NCI-H748 (cell line): ENCODE measurements at regions not wholly inside any gene's neighbourhood (a gene's known extent, or its start where the extent isn't known, plus 50 kb on each side); places are given as distances from the start of the nearest gene placed in this dataset.
A peak's percentile ranks its signal among the peaks of the same experiment; 100 is the strongest.
"Not testable (repeated sequence)": the region's sequence is repeated elsewhere in the genome, so short reads cannot be mapped to it uniquely, and the experiment has no call there.

Source experiments
- DNase-seq: peaks from one replicate; lab custom pipeline; 2025; ENCODE audit not compliant: unreplicated experiment; lab: John Stamatoyannopoulos, UW

DNA sequence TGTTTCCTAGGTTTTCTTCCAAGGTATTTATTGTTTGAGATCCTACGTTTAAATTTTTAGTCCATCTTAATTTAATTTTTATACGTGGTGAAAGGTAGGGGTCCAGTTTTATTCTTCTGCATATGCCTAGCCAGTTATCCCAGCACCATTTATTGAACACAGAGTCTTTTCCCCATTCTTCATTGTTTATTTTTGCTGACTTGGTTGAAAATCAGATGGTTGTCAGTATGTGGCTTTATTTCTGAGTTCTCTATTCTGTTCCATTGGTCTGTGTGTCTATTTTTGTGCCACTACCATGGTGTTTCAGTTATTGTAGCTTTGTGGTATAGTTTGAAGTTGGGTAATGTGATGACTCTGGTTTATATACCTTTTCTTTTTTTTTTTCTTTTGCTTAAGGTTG lies 753.0 kb upstream of the GOT2 start:
- no peak for DNase-seq

DNA sequence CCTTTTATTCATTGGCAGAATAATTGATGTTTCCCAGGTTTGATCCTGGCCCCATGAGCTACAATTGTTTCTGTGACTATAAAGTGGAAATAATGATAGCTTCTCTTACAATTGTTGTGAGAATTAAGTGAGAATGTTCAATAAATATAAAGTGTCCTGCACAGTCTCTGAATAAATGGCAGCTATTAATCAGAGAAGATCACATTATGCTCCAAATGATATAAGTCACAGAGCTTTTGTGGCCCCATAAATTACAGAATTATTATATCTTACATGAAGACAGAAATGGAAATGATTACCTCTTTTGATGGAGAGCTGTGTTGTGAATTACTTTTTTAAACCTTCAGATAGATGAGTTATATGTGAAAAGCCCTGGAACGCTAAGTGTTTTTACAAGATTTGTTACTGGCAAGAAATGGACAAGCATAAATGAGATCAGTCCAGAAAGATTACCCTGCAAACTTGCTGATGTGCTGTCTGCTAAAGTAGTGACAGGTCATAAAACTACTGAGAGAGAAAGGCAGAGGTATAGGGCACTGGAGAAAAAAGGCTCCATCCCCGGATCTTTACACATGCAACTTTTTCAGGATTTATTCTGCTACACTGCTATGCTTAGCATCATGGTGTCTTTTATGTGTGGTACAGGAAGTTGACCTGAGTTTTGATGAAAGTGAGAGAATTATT lies 750.9 kb upstream of the GOT2 start:
- no peak for DNase-seq

DNA sequence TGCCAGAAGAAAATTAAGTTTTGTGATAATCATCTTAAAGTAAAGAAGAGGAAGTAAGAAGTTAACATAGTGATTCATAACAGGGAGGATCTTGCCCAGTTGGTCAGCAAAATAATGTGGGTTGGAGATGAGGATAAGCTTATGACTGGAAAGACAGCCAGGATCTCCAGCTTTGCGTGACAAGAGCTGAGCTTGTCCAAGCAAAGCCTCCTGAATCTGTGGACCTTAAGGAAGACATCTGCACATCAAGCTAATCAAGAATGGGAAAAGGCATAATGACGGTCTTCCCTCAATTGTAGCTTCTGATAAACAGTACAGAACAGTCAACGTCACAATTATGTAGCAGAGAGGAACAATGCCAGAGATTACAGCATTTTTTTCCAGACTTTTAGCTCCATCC lies 744.7 kb upstream of the GOT2 start:
- DNase-seq: no peak

DNA sequence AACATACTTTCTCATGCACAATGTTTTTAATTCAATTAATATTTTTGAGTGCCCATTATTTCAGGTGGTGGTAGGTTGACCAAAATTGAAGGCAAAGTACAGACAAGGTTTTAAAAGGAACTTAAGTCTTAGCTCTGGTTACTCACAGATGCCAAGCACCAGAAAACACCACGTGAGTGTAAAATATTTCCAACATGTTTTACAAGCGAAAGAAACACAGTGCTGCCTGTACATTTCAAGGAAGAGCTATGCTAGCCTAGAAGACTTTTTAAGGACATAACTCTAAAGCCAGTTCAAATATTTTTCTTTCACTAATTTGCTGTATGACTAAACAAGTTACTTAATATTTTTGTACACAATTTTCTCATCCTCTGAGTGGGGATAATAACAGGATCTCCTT lies 736.4 kb upstream of the GOT2 start:
- no peak for DNase-seq

DNA sequence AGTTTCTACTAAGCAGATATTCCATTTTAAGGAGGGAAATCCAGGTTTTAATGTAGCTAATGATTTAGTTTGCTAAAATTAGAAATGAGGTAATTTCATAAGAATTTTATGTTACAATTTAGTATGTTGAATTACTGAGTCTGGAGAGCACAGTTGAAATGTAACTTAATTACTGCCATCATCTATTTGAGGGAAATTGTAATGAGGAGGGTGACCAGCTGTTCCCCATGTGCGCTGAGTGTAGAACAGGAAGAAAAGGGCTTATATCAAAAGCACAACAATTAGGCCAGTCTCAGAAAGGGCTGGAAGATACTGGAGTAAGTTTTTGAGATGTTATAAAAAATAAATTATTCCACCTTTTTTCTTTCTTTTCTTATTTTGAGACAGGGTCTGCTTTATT lies 735.1 kb upstream of the GOT2 start:
- no peak for DNase-seq

DNA sequence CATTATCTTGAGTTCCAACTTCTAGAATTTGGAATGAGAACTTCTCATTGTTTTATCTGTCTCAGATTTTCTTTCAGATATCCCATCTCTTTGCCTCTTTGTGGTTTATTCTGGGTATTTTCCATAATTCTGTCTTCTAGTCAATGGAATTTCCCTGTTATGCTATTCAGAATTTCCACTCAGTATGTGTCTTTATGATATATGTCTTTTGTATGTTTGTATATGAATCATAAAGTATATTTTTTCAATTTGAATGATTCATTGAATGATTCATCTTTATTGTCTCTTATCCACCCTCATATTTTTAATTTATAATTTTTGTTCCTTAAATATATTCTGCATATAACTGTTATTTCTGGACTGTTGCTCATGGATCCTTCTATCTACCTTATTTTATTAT lies 729.7 kb upstream of the GOT2 start:
- no peak for DNase-seq

DNA sequence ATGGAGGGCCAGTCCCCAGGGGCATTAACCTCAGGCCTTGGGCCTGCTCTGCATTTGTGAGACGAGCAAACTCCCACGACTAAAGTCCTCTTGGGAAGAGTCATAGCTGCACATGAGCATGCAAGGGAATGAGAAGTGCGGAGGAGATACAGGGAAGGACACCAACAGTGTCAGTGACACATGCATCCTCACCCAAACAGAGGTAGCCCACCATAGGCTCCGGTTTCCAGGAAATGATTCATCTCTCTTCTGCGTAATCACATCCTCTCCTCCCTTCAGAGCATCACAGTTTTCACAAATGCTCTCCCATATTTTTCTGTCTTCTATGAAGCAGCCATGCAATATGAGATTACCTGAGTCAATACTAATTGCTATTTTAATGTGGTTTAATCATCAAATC lies 725.7 kb upstream of the GOT2 start:
- no peak for DNase-seq

DNA sequence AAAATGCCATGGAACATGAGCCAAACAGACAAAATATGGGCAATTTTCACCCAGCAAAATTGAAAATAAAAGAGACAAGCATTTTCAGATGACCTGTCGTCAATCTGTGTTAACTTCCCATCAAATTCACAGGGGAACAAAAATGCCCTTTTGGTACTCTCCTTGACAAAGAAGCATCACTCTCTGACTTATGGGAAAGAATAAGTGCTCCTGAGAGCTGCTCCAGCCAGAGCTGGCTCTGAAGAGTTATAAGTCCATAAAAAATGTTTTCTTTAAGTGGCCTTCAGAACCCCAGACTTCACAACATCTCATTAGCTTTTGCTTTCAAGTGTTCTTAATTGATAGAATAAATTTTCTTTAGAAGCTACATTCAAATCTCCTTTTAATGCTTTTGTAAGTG lies 721.4 kb upstream of the GOT2 start:
- no peak for DNase-seq

DNA sequence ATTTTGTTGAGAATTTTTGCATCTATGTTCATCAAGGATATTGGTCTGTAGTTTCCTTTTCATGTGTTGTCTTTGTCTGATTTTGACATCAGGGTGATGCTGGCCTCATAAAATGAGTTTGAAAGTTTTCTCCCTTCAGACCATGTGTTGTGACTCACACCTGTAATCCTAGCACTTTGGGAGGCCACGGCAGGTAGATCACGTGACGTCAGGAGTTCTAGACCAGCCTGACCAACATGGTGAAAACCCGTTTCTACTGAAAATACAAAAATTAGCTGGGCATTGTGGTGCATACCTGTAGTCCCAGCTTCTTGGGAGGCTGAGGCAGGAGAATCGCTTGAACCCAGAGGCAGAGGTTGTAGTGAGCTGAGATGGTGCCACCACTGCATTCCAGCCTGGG lies 716.4 kb upstream of the GOT2 start:
- DNase-seq: not testable (repeated sequence)

DNA sequence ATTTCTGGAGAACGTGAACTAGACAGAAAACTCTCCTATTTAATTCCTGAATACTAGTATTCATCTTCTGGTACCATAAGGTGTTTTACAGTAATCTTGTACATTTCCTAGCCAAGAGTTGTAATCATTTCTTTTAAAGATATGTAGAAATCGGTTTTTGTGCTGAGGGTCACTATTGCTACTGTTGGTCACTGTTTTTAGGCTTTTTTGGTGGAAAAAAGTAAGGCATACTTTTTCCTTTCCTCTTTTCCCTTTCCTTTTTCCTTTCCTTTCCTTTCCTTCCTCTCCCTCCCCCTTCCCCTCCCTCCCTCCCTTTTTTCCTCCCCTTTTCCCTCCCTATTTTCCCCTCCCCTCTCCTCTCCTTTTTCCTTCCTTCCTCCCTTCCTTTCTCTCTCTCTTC lies 706.4 kb upstream of the GOT2 start:
- no peak for DNase-seq

DNA sequence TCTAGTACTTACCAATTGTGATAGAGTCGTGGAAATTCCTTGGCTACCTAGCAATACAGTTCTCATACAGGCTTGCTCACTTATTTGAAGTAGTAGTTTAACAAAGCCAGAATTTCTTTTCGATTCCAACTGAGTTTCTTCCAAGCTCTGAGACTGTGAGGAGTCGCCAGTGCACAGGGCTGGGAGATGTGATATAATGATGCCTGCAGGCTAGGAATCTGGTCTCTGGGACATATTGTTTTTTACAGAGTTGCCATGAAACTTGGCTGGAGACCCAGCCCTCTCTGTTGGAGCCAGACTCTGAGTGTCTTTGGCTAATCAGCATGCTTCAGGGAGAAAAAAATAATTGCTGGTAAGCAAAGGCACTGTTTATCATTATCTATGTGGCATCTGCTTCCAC lies 698.8 kb upstream of the GOT2 start:
- no peak for DNase-seq

DNA sequence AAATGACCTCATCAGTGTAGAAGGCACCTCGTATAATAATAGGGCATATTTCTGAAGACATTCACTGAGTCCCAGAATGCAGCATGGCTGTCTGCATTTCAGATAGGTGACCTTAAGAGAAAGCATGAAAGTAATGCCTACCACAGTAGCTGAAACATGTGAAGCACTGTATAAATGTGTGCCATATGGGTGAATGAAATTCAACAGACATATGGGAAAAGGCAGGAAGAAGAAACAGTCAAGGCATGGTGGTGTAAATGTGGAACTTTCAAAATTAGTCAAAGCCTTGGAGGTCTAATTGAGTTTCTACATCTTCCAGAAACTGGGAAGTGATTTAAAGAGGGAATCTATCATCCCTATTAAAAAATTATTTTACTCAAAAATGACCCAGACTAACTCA lies 698.2 kb upstream of the GOT2 start:
- DNase-seq: no peak

DNA sequence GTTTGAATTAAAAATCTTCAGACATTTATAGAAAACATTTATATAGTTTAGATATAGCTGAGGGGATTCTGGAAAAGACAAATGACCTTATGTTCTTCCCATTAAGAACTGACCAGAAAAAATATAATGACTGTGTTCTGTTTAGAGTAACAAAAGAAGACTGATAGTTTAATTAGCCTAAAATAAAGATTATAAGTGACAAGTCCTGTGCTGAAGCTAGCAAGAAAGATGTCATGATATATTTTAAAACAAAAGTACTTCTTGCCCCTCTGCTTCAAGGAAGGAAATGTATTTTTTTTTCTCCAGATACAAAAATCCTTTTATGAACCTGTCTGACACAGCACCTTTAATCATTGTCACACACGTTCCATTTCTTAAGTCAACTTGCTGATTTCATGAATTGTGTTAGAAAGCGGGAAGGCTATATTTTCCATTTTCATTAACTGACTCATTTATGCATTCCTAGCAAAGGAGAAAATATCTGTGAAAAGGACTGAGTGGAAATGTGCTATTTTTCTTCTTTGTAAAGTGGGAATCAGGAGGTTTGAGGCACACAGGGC lies 690.7 kb upstream of the GOT2 start:
- no peak for DNase-seq

DNA sequence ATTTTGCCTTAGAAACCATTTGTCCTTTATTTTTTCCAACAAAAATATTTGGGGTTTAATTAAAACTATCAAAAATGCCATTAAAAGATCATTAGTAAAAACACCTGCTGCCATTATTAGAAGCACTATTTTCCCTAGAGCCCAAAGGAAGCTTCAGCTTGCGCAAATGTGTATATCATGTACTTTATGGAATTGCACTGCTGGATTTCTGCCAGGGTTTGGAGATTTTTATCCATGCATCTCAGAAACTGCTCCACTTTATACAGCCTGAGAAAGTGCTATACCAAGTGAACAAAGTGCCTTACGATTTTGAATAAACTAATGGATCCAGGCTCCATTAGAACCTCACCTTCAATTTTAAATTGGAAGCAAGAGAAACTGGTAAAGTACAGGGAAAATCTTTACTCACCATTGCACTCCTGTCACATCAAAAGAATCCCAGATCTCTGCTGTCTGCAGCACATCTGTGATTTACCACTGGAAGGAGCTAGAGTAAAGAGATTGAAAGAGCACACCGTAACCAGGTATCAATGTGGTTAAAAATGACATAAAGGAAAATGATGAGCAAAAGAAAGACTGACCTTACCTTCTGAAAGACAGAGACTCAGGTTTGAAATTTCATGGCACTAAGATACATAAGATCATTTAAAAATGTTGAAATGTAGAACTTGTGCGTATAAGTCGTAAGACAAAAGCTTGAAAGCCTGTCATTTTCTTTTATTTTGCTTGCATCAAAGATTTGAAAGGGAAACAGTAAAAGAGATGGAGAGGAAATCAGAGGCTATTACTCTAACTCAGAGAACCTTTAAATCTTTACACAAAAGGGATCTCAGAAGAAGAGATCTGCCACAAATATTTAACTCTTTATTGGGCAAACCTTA lies 678.1 kb upstream of the GOT2 start:
- DNase-seq: peak; percentile 17

DNA sequence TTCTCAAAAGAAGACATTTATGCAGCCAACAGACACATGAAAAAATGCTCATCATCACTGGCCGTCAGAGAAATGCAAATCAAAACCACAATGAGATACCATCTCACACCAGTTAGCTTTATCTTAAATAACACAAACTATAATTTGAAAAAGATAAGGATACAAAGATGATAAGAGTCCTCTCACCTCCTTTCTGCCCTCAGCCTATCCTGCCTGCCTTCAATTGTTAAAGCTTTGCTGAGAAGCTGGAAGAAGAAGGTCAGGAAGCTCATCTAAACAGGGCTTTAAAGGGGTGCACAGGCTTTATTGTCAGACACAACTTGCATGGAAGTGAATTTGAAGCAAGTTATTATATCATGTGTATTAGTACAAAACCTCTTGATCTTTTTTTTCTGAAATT lies 676.3 kb upstream of the GOT2 start:
- DNase-seq: no peak

DNA sequence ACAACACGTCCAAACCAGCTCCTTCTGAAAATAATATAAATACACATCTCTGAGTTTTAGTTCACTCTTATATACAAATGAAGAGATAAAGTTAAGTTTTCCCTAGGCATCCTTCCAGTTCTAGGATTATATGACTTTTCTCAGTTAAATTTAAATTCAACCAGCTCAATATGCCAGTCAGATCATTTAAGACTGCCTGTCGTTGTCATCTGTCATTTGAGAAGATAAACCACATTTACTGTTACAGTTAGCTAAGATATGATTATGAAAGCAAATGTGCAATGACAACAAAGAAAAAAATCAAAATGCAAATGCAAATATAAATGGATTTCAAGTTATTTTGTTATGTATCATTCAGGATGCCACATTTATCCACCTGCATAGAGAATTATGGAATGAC lies 671.7 kb upstream of the GOT2 start:
- DNase-seq: no peak

DNA sequence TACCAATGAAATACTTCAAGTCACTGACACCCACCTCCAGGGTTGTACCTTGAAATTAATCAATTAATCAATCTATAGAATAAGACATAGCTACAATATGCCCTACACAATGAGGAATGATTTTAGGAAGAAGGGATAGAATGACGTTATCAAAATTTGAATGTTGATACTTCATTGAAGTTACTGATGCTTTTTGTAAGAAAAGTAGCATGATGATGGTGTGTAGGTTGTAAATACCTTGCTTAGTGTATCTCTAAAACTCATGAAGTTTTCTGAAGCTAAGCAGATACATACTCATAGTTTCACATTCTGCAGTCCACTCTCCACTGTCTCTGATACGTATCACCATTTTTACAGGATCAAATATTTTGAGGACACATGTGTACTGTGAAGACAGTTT lies 670.4 kb upstream of the GOT2 start:
- DNase-seq: no peak

DNA sequence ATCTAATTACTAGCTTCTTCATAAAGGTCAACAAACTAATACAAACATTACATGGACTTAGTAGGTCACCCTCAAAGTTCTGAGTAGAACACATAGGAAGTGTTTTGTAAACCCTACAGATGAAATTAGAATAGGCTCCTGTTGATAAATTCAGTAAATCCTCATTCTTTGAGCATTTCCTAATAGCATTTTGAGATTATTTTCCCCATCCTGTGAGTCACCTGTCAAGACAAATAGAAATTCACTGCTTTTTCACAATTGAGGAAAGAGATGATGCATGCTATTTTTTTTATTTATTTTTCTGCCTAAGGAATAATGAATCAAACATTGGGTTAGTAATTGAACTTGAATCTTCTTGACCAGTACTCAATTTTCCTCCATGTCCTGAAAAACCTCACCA lies 666.7 kb upstream of the GOT2 start:
- no peak for DNase-seq

DNA sequence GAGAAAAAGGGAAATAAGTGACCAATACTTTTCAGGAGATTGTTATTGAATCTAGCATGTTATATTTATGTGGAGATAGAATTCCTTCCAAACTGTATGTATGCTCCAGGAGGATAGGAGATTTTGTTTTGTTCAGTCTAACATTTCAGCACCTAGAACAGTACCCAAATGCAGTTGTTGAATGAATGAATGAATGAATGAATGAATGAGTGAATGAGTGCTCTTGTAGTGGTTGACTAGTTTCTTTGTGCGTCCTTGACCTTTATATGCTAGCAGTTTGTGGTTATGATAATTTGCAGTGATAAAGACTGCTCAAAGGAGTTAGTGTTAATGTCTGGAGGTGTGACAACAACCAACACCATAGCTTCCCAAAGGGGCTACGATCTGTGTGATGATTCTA lies 663.5 kb upstream of the GOT2 start:
- no peak for DNase-seq

DNA sequence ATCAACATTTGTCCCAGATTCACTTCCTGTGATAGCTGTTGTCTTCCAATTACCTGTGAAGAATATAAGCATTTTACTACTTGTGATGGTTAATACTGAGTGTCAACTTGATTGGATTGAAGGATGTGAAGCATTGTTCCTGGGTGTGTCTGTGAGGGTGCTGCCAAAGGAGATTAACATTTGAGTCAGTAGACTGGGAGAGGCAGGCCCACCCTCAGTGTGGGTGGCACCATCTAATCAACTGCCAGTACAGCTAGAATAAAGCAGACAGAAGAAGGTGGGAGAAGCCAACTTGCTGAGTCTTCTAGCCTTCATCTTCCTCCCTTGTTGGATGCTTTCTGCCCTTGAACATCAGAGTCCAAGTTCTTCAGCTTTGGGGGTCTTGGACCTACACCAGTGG lies 660.4 kb upstream of the GOT2 start:
- no peak for DNase-seq

DNA sequence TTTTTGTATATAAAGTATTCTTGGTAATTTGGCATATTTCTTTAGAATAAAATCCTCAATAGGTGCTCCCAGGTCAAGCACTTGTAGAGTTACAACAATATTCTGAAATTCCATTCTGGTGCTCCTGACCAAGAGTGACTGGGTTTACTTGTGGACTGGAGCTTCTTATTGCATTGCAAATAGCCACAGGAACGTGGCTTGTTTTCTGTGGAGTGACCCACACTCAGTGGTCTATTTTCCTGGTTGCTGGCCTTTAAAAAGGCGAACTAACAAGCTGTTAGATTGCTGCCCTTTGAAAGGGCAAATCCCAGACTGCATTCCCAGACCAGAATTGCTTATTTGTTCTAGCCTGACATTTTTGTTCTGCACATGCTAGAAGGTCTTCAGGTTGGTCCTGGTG lies 658.8 kb upstream of the GOT2 start:
- DNase-seq: no peak

DNA sequence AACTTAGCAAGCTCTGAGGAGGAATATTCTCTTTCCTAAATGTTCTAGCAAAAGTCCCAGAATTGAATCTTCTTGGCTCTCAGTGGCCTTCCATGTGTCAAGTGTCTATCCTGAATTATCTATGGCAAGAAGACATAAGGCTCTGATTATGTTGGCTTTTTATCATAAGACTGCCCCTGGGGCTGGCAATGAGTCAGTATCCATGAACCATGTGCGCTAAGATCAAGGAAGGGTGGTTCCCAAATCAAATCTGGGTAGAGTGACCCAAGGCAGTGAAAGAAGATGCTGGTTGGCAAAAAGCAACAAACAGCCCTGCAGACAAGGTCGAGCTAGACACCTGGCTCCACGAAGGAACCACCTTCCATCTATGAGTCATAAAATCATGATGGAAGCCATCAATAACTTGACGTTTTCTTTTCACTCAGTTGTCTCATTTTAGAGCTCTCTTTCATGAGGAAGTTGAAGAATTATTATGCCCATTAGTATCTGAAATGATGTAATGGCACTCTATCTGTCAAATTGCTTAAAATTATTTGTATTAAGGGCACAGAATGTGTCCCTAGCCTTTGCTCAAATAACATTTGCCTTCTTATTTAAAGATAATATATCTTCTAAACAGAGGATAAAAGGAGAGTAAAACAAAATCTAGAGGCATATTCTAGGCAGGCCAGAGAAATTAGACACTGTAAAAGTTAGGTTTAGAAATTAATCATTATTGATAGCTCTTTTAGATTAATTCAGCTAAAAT lies 657.7 kb upstream of the GOT2 start:
- no peak for DNase-seq
